GM21367 (cell line): ENCODE measurements at regions not wholly inside any gene's neighbourhood (a gene's known extent, or its start where the extent isn't known, plus 50 kb on each side); places are given as distances from the start of the nearest gene placed in this dataset.
"Not testable (repeated sequence)": the region's sequence is repeated elsewhere in the genome, so short reads cannot be mapped to it uniquely, and the experiment has no call there.

ENCODE experiments used
- ATAC-seq: cut with Tn5 transposase; IDR thresholded peaks from one replicate; pipeline ENCODE4 v1.9.1; 2021; ENCODE audit not compliant: unreplicated experiment

- no peak for ATAC-seq
Observed at GRCh38 chr11:122404571-122404970, 251.0 kb upstream of the UBASH3B start.

DNA sequence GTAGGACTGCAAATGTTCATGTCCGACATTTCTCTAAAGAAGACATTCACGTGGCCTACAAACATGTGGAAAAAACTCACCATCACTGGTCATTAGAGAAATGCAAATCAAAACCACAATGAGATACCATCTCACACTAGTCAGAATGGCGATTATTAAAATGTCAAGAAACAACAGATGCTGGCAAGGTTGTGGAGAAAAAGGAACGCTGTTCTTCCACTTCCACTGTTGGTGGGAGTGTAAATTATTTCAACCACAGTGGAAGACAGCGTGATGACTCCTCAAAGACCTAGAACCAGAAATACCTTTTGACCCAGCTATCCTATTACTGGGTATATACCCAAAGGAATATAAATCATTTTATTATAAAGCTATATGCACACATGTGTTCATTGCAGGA lies 253.9 kb upstream of the UBASH3B start:
- ATAC-seq = not testable (repeated sequence)

DNA sequence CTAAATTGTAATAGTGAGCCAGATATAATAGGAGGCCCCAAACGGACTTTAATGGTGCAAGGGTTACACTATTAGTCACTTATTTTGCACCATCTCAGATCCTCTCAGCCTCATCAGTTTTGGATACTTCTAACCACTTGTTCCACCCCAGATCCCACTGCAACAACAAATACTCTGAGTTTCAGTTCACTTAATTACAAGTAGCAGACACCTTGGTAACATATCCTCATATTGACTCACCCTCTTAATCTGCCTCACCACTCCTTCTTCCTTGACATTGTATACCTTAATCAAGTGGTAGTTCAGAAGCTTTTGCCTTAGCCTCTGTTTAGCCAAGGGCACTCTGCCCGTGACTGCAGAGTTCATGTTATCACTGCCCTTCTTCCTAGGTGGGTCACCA lies 256.1 kb upstream of the UBASH3B start:
- peak; percentile 65 for ATAC-seq

- ATAC-seq = no peak
Observed at GRCh38 chr11:122398851-122399250, 256.7 kb upstream of the UBASH3B start.

- ATAC-seq = peak; percentile 62
Observed at GRCh38 chr11:122398167-122398566, 257.4 kb upstream of the UBASH3B start.

GRCh38 chr11:122395282-122395681 lies 260.2 kb upstream of the UBASH3B start:
- ATAC-seq = no peak

DNA sequence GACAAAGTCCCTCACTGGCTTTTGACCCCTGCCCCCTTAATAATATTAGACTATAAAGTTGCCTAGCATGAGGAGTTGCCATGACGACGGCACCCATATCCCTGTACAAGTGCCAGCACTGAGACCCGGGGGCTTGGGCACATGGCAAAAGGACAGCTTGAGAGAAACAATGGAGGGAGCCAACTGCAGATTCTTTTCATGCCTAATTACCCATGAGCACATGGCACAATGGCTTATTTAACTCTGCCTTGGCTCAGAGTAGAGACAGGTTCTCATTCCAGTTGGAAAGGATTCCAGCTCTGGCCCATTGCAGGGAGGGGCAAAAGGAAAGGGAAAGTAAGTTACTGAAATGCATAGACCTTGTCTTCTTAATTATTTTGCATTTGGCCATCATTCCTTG lies 261.2 kb upstream of the UBASH3B start:
- no peak for ATAC-seq

GRCh38 chr11:122393209-122393860 lies 262.2 kb upstream of the UBASH3B start:
- ATAC-seq = no peak

DNA sequence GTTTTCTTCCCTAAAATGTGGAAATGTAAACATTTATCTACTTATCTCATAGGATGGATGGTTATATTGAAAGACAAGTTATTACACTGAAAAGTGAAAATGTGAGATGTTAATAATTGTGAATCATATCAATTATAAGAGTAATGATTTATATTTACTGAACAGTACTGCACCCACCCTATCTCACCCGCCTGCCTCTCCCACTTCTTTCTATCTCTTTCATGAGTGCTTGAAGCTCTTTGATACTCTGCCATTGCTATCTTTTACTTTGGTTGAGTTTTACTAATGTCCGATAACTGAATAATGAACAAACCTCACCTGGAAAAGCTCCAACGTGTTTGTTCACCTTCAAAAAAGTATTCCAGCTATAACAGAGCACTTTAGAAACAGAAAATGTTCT lies 263.0 kb upstream of the UBASH3B start:
- ATAC-seq = no peak

DNA sequence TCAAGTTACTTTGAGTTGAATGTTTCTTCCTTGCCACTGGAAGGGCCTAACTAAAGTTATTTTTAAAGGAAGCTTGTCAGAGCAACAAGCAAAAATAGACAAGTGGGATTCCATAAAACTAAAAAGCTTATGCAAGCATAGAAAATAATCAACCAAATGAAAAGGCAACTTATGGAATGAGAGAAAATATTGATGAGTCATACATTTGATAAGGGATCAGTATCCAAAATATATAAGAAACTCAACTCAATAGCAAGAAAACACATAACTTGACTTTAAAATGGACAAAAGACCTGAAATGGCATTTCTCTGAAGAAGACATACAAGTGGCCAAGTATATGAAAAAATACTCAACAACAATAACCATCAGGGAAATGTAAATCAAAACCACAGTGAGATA lies 264.5 kb upstream of the UBASH3B start:
- no peak for ATAC-seq

GRCh38 chr11:122383186-122383585 lies 267.2 kb upstream of the BLID start:
- ATAC-seq = no peak

GRCh38 chr11:122375687-122376399 lies 259.8 kb upstream of the BLID start:
- ATAC-seq = peak; percentile 78

- no peak for ATAC-seq
Observed at GRCh38 chr11:122368796-122369195, 252.8 kb upstream of the BLID start.

DNA sequence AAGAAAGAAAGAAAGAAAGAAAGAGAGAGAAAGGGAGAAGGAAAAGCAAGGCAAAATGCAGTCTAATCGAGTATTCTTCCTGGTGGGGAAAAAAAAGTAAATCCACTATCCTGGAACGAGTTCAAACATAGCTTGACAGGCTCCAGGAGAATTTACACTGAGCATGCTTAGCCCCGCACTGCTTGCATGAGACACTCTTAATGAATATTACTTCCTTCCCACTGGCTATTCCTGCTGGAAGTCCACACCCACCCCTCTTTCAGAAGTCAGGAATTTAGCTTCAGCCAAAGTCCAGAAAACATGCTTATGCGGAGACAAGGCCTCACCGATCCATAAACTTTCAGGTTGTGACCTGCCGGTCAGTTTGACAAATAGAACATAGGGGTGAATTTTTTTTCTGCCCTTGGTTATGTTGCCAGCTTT lies 251.8 kb upstream of the BLID start:
- ATAC-seq = no peak

GRCh38 chr11:122365610-122366360 lies 249.8 kb upstream of the BLID start:
- ATAC-seq = no peak

DNA sequence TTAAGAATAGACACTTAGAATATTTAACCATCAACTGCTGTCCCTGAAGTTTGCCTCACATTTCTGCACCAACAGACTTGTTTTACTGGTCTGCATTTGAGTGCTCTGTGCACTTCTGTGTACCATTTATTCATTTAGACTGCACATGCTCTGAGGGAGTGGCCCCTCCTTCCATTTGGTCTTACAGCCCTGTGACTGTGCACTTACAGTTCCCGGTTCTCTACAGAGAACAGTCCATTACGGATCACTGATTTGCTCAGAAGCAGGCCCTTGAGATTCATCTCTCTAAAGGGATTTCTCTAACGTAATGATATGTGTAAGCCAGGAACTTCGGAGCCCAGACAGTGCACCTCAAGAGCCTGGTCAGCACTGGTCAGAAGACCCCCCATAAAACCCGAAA lies 247.3 kb upstream of the BLID start:
- no peak for ATAC-seq

GRCh38 chr11:122362381-122362780 lies 246.4 kb upstream of the BLID start:
- ATAC-seq = no peak

GRCh38 chr11:122360875-122361274 lies 244.9 kb upstream of the BLID start:
- no peak for ATAC-seq

- no peak for ATAC-seq
Observed at GRCh38 chr11:122359081-122359571, 243.1 kb upstream of the BLID start.

DNA sequence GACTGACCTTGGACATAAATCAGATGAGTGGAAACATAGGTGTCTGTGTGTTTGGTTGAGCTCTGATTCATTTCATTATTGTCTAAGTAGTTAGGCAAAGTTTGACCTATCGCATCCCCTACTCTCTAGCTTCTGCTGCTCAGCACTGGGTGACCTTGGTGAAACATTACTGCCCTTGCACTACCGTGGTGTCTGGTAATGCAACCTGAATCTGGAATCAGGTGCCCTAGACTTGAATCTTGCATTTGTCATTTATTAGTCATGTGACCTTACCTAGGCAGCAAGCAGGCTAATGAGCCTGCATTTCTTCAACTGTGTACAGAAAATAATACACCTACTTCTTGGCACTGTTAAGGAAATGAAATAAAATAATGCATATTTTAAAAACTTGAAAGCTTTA lies 242.3 kb upstream of the BLID start:
- no peak for ATAC-seq

GRCh38 chr11:122355968-122356367 lies 240.0 kb upstream of the BLID start:
- ATAC-seq = no peak
